NCI-H524 treated with DMSO at 0.1 percent for 48 hours (cell line): ENCODE measurements at regions not wholly inside any gene's neighbourhood (a gene's known extent, or its start where the extent isn't known, plus 50 kb on each side); places are given as distances from the start of the nearest gene placed in this dataset.

Experiments used
- DNase-seq: peaks from one replicate; lab custom pipeline; 2025; lab: John Stamatoyannopoulos, UW

DNA sequence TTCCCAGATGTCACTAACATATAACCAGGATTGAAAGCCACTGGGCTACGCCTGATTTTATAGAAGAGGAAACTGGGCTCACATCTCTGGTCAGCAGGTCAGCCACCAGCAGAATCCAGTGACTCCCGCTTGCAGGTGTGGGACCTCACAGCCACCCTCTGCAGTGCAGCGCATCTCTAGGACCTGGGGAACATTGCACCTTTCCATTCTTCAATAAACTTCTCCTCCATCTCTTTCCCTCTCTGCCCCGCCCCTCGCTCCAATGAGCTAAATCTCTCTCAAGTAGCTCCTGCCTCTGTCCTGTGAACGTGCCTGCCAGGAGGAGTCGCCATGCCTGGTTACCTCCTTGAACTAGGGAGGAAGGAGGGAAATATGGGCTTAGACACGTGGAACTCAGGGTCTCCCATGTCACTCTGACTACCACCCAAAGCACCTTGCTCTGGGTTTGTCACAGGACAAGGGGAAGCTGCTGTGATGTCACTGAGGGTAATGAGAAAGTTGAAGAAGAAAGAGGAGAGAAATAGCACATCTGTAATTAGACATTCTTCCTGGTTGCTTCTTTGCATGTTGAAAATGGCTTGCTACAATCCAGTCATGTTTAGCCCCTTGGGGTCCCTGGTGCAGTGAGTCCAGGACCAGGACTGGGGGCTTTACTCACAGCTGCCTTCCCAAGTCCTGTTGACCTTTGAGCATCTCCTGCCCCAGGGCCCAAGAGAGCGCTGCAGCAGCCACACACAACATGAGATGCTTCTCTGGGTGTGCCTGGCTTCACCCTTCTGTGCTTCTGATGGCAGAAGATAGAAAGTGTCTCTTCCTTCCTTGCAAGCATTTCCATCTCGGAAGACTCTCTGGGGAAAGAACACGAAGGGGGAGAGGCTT is 469.4 kb downstream of the PREX1 start:
- no peak for DNase-seq

DNA sequence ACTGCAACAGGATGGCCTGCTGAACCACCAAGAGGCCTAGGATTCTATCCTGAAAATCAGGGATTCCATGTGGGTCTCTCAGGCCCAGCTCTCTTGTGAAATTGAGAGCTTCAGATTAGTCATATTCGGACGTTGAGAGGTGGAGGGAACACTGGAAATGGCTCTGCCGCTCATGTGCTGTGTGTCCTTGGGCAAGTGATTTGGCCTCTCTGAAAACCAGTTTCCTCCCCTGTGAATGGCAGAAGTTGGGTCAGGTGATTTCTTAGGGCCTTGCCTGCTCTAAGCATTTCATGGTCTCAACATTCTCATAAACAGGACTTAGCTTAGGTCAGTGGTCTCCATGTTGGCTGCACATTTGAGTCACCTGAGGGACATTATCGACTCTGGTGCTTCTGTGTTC is 470.1 kb downstream of the PREX1 start:
- no peak for DNase-seq

DNA sequence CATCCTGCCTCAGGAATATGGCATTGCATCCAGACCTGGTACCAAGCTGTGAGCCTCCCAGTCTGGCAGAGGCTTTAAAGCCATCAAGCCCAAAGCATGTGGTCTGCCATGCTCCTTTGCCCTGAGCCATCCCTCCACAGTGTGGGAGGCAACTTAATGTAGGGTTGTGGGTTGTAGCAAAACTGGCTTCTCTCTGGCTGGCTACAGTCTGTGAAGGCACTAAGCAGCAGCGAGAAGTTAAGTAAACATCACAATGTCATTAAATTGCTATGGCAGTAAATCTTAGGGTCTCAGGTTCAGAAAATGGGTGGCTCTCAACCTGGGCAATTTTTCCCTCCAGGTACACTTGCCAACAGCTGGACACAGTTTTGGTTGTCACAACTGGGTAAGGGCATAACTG is 472.9 kb downstream of the PREX1 start:
- no peak for DNase-seq

DNA sequence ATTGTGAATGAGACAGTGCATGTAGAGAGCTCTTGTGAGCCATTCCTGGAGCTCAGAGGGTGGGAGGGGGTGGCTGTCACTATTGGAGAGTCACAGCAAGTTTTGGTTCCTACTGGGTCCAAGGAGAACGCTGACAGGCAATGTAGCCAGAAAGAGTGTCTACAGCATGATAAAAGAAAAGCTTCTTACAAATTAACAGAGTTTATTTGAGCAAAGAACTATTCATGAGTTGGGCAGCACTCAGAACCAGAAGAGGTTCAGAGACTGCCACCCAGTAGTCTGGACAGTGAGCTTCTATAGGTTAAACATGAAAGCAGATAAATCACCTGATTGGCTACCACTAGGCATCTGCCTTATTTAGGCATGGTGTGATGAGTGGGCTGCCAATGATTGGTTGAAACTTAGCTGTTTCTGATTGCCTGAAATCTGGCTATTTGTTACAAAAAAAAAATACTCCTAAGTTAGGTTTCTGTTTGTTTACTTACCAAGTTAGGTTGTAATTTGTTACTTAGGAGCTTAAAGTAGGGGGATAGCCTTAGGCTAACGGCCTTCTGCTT is 473.4 kb downstream of the PREX1 start:
- no peak for DNase-seq

DNA sequence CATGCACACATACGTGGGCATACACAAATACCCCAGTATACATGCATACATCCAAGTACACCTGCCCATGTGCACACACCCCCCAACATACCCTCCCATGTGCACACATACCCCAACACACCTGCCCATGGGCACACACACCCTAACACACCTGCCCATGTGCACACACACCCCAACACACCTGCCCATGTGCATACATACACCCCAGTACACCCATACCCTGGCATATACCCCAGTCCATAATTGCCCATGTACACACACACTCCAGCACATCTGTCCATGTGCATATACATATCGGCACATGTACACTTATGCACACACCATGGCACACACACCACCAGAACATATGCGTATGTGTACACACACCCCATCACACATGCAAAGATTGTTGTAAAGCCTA is 475.2 kb downstream of the PREX1 start:
- no peak for DNase-seq

DNA sequence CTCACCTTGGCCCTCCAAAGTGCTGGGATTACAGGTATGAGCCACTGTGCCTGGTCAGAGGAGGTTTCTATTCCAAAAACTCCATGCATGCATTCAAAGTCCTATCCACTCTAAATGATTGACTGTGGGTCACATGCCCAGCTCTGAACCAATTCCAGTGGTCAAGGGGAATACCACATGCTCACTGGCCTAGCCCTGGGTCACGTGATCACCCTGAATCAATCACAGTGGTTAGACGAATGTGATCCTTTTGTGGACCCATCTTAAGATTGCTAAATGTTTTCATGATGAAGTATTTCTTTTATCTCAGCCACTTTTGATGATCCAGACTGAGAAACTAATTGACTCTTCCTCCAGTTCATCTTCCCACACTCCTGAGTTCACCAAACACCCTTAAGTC is 475.8 kb downstream of the PREX1 start:
- DNase-seq, result no peak

DNA sequence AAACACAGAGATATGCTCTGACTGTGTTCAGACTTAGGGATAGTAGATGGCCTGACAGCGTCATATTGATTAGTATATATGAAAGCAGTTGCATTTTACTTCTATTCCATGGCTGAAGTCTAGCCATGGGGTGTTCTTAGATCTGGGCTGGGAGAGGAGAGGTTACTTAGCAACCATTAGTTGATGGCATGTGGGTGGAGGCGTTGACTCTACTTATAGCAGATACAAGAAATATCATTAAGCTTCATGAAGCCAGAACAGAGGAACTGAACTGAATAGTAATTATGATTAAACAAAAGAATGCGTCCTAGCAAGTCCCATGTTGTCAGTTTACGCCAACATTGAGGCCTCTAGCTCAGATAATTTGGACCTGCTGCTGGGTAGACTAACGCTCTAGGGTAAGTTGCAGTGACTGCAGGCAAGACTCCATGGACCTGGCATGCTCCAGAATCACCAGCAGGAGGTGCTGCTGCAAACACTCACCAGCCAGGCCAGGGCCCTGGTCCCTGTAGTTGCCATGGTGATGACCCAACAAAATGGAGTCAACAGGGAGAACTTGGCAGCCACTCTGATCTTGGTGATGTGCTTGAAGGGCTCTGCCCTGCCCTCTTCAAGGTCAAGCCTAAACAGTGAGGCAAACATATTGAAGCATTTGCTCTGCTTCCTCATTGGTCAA is 477.3 kb downstream of the PREX1 start:
- no peak for DNase-seq

DNA sequence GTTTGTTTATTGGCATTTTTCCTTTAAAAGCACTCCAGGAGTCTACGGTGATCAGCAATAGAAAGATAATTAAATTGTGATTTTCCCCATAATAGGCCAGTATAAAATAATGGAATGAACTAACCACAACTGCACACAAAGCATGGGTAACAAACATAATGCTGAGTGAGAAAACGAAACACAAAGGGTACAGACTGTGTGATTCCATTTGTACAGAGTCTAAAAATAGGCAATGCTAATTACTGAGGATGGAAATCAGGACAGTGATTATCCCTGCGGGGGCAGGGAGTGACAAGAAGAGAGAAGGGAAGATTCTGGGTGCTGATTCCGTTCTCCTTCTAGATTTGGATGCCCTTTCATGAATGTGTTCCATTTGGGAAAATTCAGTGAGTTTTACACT is 478.1 kb downstream of the PREX1 start:
- no peak for DNase-seq

DNA sequence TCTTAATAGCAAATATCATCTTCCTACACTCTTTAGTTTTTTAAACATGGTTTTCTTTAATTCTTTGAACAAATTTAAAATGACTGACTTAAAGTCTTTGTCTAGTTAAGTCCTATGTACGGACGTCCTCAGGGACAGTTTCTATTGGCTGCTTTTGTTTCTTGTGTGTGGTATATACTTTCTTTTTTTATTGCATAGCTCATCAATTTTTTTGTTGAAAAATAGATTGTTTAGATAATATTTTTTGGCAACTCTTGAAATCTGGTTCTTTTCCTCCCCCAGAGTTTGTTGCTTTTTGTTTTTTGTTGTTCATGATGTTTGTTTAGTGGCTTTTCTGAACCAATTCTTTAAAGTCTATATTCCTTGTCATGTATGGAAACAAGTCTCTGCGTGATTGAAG is 479.8 kb downstream of the PREX1 start:
- no peak for DNase-seq

DNA sequence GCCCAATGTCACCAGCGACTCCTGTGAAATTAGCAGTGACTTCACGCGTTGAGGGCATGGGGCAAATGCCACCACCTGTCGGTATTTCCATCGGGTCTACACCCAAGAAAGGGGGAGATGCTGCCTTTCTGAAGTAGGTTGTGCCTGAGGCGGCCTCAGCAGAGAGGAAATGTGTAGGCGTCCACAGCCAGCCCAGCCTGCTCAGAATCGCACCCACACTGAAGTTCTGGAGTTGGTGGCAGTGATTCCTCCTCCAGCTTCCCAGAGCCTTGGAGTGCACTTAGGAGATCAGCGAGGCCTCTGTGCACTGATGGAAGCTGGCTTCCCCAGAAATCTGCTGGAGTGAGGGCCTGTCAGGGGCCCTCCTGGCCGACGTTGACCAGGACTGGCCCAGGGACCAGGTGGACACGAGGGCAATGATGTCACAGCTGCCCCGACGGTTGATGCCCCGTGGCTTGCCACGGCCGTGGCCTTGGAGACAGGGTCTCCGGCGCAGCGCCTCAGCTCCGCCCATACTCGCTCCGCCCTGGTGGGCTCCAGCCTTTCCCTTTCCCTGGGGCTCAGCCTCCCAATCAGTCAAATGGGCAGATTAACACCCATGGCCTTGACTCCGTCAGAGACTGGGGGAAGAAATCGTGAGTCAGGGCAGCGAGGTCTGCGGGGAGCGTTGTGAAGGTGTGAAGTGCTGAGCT is 484.8 kb downstream of the PREX1 start:
- DNase-seq, result no peak

DNA sequence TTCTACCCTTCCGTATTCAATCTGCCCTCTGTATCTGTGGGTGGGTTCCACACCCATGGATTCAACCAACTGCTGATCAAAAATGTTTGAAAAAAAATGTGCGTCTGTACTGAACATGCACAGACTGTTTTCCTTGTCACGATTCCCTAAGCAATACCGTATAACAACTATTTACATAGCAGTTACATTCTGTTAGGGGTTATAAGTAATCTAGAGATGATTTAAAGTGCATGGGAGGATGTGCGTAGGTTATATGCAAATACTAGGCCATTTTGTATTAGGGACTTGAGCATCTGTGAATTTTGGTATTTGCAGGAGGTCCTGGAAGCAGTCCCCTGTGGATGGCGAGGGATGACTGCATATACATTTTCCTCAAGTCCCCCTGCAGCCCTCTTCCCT is 486.9 kb downstream of the PREX1 start:
- no peak for DNase-seq

DNA sequence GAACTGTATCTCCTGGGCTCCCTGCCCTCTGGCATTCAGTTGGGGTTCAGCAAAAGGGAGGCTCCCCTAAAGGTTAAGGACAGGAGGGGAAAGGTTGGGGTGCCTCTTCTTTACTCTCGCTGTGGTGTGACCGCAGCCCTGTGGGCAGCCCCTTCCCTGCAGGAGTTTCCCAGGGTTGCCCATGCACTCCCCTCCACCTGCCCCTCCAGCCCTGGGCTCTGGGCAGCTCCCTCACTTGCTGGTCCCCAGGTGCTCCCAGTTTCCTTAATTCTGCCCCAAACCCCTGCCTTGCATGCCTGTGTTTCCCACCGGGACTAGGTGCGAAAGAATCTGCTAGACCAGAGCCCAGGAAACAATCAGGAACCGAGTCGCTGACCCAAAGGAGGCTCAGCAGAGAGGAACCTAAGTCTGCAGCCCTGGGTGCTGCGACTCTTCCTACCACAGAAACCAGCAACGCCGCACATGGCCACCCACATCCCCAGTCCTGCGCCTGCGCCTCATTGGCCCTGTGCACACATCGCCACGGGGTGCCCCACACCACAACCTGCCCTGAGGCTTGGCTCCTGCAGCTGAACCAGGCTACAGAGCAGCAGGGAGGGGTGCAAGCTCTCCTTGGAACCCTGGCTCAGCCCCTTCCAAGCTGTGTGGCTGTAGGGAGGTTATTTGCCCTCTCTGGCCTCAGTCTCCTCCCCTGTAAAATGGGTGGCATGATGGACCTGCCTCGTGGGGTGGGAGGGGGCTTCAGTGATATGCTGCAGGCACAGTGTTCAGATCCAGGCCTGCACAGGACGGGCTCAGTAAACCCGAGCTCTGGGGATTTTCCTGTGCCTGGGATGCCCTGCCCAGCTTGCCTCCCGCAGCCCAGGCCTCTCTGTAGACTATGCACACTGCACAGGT is 487.6 kb downstream of the PREX1 start:
- DNase-seq, result no peak

DNA sequence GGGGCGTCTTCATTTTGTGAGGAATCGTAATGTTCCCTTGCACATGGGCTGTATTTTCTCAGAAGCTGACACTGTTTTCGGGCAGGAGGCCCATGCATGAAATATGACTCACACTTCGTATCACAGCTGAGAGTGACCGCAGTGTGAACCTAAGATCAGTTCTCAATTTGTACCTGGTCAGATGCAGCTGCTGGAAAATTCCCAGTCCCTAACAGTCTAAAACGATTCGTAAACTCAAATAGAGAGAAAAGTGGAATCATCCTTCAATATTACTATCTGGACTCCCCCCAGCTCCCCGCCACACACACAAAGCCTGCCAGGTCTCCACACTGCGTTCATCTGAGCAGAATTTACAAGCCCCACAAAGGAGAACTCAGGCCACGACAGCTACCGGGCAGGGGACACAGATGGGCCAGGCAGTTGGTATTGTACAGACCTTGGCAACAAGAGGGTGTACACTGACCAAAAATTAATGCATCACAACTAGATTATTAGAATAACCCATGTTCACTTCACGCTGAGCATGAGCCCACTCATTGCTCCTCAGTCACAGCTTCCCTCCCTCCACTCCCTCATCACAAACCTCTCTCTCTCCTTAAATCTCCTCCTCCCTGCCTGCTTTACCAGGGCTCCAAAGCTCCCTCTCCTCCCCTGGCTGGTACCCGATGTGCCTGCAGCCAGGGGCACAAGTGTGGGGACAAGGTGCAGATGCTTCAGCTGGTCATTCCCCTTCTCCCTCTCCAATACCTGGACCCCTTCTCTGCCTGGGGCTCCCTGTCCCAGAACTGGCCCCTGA is 488.4 kb downstream of the PREX1 start:
- no peak for DNase-seq

DNA sequence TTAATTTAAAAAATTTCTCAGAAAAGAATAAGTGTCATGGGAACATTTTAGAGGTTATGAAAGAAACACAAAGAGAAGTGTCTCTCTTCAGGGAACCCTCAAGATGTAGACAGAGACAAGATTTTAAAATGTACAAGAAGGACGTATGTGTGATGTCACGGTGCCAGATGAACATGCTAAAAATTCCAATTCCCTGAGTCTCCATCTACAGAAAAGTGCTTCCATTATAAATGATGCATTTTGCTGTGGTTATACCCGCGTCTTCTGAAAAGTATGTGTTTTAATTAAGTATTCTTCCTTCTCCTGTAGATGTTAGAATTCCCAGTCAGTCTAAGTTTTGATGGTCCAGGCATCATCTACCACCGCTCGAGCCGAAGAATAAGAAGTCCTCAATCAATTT is 489.1 kb downstream of the PREX1 start:
- no peak for DNase-seq

DNA sequence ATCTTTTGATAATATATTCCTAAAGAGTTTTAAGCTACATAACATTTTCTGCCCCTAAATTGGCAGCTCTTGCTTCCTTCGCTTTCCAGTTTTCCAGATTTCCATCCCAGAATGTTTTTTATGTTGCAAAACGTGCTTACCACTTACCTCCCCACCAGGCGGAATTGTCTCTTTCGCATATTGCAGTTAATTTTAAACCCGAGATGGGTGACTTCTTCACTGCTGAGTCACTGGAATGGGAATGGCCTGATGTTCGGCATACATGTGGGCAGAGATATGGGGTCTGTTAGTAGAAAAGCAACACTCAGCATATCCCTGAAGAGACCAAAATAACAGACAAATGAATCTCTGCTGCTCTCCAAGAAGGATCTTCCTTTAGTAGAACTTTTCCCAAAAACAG is 491.2 kb downstream of the PREX1 start:
- no peak for DNase-seq

DNA sequence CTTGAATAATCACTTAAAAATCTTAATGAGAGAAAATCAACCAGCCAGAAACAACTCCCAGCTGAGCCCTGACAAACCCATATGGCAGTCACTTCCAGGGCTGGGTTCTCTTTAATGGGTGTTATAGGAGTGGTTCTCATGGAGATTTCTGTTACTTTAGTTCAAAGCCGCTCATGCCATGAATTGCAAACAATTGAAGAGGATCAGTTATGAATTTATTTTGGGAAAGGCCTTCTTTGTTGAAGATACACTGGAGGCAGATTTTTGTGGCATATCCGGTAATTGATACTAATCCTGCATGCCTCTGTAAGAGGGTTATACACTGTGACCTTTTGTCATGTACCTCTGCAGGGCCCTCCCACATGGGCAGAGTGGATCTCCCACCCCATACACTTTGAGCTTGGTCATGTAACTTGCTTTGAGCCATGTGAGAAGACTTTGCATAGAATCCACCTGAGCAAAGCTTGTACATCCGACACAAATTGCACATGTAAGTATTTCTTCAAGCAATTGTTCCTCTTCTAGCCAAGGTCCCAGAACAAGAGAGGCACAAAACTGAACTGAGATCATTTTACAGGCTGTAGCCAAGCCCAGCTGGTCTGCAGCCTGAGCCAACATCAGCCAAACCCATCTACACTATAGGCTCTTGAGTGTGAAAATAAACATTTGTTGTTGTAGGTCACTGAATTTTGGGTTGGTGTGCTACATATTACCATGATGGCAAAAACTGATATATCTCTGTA is 492.3 kb downstream of the PREX1 start:
- peak; percentile 60 for DNase-seq

DNA sequence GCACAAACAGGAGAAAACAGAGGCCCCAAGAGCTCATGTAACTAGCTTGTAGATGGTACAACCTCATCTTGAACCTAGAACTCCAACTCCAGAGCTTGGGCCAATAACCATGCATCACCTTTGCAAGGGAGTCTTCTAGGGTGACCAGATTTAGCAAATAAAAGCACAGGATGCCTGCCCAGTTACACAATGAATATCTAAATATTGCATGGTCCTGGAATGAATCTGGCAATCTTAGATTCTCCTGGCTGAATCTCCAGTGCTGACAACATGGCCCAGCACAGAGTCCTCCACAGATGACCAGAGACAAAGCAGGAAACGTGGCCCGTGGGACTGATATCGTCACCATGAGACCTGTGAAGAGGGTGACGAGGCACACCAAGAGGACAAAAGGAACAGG is 494.1 kb downstream of the PREX1 start:
- no peak for DNase-seq

DNA sequence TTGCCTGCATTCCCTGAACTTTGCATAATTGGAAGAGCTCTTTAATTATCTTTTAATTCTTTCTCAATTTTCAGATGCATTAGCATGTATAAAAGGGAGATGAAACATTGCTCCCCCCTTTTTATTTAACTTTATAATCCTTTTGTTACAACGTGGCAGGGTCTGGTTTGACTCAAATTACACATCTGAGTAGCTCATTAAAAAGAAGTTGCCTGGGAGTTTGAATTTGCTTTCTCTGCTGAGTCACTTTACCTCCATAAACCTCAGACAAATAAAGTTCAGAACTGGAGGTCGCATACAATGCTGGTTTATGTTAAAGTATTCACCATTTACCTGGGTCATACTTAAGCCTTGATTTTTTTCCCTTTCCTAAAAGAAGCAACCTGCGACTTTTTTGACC is 495.2 kb downstream of the PREX1 start:
- DNase-seq, result no peak

DNA sequence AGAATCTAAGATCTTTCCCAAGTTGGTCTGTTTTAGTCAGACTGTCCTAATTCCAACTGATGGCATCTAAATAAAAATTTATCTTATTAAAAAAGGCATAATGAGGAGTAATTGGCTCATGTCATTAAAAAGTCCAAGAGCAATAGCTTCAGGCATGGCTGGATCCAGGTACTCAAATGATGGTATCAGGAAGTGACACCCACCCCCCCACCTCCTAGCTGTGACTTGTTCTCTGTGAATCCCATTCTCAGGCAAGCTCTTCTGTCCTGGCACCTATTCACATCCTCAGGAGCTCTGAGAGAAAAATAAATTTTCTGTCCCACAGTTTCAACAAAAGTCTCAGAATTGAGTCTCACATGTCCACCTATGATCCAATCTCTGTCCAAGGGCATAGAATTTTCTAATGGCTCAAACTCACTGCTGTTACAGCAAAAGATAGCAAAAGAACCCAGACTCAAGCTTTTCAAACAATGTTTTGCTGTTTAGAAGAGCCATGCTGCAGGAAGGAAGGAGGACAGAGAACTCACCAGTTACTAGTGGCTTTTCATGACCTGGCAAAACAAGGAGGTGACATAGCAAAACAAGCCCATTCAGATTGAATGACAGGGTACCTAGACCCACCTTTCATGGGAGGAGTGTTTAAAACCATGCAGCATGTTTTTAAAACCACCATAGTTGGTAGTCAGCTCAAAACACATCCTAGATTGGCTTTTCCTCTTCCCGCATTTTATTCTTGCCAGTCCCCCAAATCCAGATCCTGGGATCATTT is 496.1 kb downstream of the PREX1 start:
- DNase-seq, result no peak
